ENCODE measurements at regions not wholly inside any gene's neighbourhood (a gene's known extent, or its start where the extent isn't known, plus 50 kb on each side); places are given as distances from the start of the nearest gene placed in this dataset.

GRCh38 chr14:49049711-49050110 lies 536.5 kb downstream of the RPS29 start:
- H3K36me3 ChIP-seq (ENCODE audit: control insufficient read depth in 4 of 4, insufficient read depth in 3 of 4, low read depth in 1 of 4, low read length in 3 of 4), result no peaks in the 10 kb centered on the region
- no peak for TF ChIP-seq FOXA2 (IDR thresholded peaks at IDR 0.05)
- no peak for TF ChIP-seq HNF4A (conservative IDR thresholded peaks at IDR 0.05)
- no peak for TF ChIP-seq SP1 (IDR thresholded peaks at IDR 0.05)
- no peak for TF ChIP-seq FOXA1 (IDR thresholded peaks at IDR 0.05)
- no peak for TF ChIP-seq JUND (IDR thresholded peaks at IDR 0.05)
- TF ChIP-seq REST (IDR thresholded peaks at IDR 0.05), result no peak
- no peak for TF ChIP-seq RAD21 (IDR thresholded peaks at IDR 0.05)
- TF ChIP-seq RXRA (IDR thresholded peaks at IDR 0.05), result no peak
- TF ChIP-seq ZBTB33 (IDR thresholded peaks at IDR 0.05), result no peak
- TF ChIP-seq EGR1 (IDR thresholded peaks at IDR 0.05; ENCODE audit: low read depth in 2 of 2), result no peak
- no peak for TF ChIP-seq ATF3 (IDR thresholded peaks at IDR 0.05)
- no peak for TF ChIP-seq CTCF (IDR thresholded peaks at IDR 0.05; ENCODE audit: low read depth, low read length, missing input control)
- TF ChIP-seq HNF4G (IDR thresholded peaks at IDR 0.05), result no peak
- no peak for TF ChIP-seq YY1 (IDR thresholded peaks at IDR 0.05)
- H3K9ac ChIP-seq (ENCODE audit: low read depth in 1 of 2, low read length in 2 of 2), result no peak overlapping the region
- no peaks in the 10 kb centered on the region for H3K4me1 ChIP-seq (ENCODE audit: control insufficient read depth in 4 of 4, insufficient read depth in 4 of 4, low read length in 3 of 4)
- H3K4me3 ChIP-seq (ENCODE audit: low read depth in 1 of 3, low read length in 3 of 3), result no peak overlapping the region
- no peak for DNase-seq (ENCODE audit: low spot score)
- no peaks in the 10 kb centered on the region for H3K27me3 ChIP-seq (ENCODE audit: control insufficient read depth in 4 of 4, insufficient read depth in 4 of 4, low read length in 3 of 4)
- no peaks in the 10 kb centered on the region for H3K9me3 ChIP-seq (ENCODE audit: control insufficient read depth in 4 of 4, low read length in 3 of 4)
- no peak overlapping the region for H3K27ac ChIP-seq (ENCODE audit: low read depth in 1 of 2, low read length in 2 of 2)

GRCh38 chr14:49044981-49045380 lies 541.2 kb downstream of the RPS29 start:
- 85% methylated on average over 2 of the region's 2 CpGs for WGBS
- DNase-seq (ENCODE audit: low spot score), result no peak
- TF ChIP-seq TAF1 (conservative IDR thresholded peaks at IDR 0.05), result no peak
- TF ChIP-seq GABPA (IDR thresholded peaks at IDR 0.05 in 1 of 2, conservative IDR thresholded peaks at IDR 0.05 in 1 of 2), result no peak
- TF ChIP-seq ATF3 (IDR thresholded peaks at IDR 0.05), result no peak
- no peak for TF ChIP-seq YY1 (IDR thresholded peaks at IDR 0.05)
- no peak for TF ChIP-seq MAX (IDR thresholded peaks at IDR 0.05)
- TF ChIP-seq EGR1 (IDR thresholded peaks at IDR 0.05; ENCODE audit: low read depth in 2 of 2), result no peak

More at GRCh38 chr14:49044981-49045380, 541.2 kb downstream of the RPS29 start:
- Histone ChIP-seq H3K4me1 (ENCODE audit: control insufficient read depth in 4 of 4, insufficient read depth in 4 of 4, low read length in 3 of 4) (no peaks in the 10 kb centered on the region), H3K27ac (ENCODE audit: low read depth in 1 of 2, low read length in 2 of 2) (no peak overlapping the region), H3K27me3 (ENCODE audit: control insufficient read depth in 4 of 4, insufficient read depth in 4 of 4, low read length in 3 of 4) (no peaks in the 10 kb centered on the region), H3K9ac (ENCODE audit: low read depth in 1 of 2, low read length in 2 of 2) (no peak overlapping the region), H3K4me3 (ENCODE audit: low read depth in 1 of 3, low read length in 3 of 3) (no peak overlapping the region), H3K36me3 (ENCODE audit: control insufficient read depth in 4 of 4, insufficient read depth in 3 of 4, low read depth in 1 of 4, low read length in 3 of 4) (no peaks in the 10 kb centered on the region), H3K9me3 (ENCODE audit: control insufficient read depth in 4 of 4, low read length in 3 of 4) (no peaks in the 10 kb centered on the region)
